Ectodermal cell (in vitro differentiated cells): ENCODE measurements at regions not wholly inside any gene's neighbourhood (a gene's known extent, or its start where the extent isn't known, plus 50 kb on each side); places are given as distances from the start of the nearest gene placed in this dataset.

Experiments used
- H3K27ac ChIP-seq: 2 replicates; pipeline ENCODE4 v1.7.0; 2013; ENCODE audit warnings: mild to moderate bottlenecking, low read depth, low read length; ENCODE audit not compliant: insufficient read depth, poor library complexity, severe bottlenecking
- H3K27me3 ChIP-seq: 2 replicates; pipeline ENCODE4 v1.7.0; 2013; ENCODE audit warnings: mild to moderate bottlenecking, low read length; ENCODE audit not compliant: insufficient read depth, control insufficient read depth, poor library complexity, severe bottlenecking
- H3K36me3 ChIP-seq: one replicate; pipeline ENCODE4 v1.7.0; 2013; ENCODE audit warnings: low read length; ENCODE audit not compliant: control insufficient read depth, insufficient read depth
- H3K4me1 ChIP-seq: one replicate; pipeline ENCODE4 v1.7.0; 2013; ENCODE audit warnings: low read length; ENCODE audit not compliant: control insufficient read depth, insufficient read depth
- H3K4me3 ChIP-seq: 2 replicates; pipeline ENCODE4 v1.7.0; 2013; ENCODE audit warnings: low read depth, low read length, control low read depth; ENCODE audit not compliant: insufficient read depth
- H3K9me3 ChIP-seq: 2 replicates; pipeline ENCODE4 v1.7.0; 2013; ENCODE audit warnings: mild to moderate bottlenecking, low read length, moderate library complexity; ENCODE audit not compliant: control insufficient read depth
- WGBS, 2 experiments: methylation state at CpG; one replicate each; pipeline ENCODE4 v1.1.7; 2013; ENCODE audit warnings: missing lambda C conversion rate in 2 of 2; 5-methylcytosine and 5-hydroxymethylcytosine counted together

GRCh38 chr3:80688814-80689213, 921.0 kb upstream of the ROBO1 start:
- no peaks in the 10 kb centered on the region for H3K27me3 ChIP-seq
- H3K27ac ChIP-seq = no peak overlapping the region
- no peaks in the 10 kb centered on the region for H3K9me3 ChIP-seq
- H3K4me3 ChIP-seq = no peak overlapping the region
- no peaks in the 10 kb centered on the region for H3K4me1 ChIP-seq
- 33% methylated on average over 2 of the region's 2 CpGs; no CpG with 5 or more reads in 1 of the 2 experiments for WGBS, 2 experiments
- H3K36me3 ChIP-seq = no peaks in the 10 kb centered on the region

- H3K9me3 ChIP-seq = no peaks in the 10 kb centered on the region
- 100% methylated on average over 1 of the region's 1 CpG for WGBS, 2 experiments
- H3K36me3 ChIP-seq = no peaks in the 10 kb centered on the region
- no peak overlapping the region for H3K4me3 ChIP-seq
- no peaks in the 10 kb centered on the region for H3K4me1 ChIP-seq
- H3K27me3 ChIP-seq = no peaks in the 10 kb centered on the region
- no peak overlapping the region for H3K27ac ChIP-seq
These were observed 915.2 kb upstream of the ROBO1 start for GRCh38 chr3:80682951-80683350.

- Histone ChIP-seq H3K36me3 (no peaks in the 10 kb centered on the region), H3K9me3 (no peaks in the 10 kb centered on the region), H3K4me3 (no peak overlapping the region), H3K27me3 (no peaks in the 10 kb centered on the region), H3K27ac (no peak overlapping the region), H3K4me1 (no peaks in the 10 kb centered on the region)
These were observed 914.4 kb upstream of the ROBO1 start for GRCh38 chr3:80682235-80682634.

- Histone ChIP-seq H3K4me1 (no peaks in the 10 kb centered on the region), H3K4me3 (no peak overlapping the region), H3K36me3 (no peaks in the 10 kb centered on the region), H3K27me3 (no peaks in the 10 kb centered on the region), H3K27ac (no peak overlapping the region), H3K9me3 (no peaks in the 10 kb centered on the region)
- WGBS, 2 experiments = 93 to 94% methylated on average over 6 of the region's 6 CpGs
These were observed 910.0 kb upstream of the ROBO1 start for GRCh38 chr3:80677796-80678195.

- no peak overlapping the region for H3K4me3 ChIP-seq
- H3K9me3 ChIP-seq = no peaks in the 10 kb centered on the region
- no peaks in the 10 kb centered on the region for H3K27me3 ChIP-seq
- no peaks in the 10 kb centered on the region for H3K36me3 ChIP-seq
- H3K4me1 ChIP-seq = no peaks in the 10 kb centered on the region
- H3K27ac ChIP-seq = no peak overlapping the region
These were observed 909.1 kb upstream of the ROBO1 start for GRCh38 chr3:80676866-80677265.

GRCh38 chr3:80676261-80676660, 908.5 kb upstream of the ROBO1 start:
- H3K4me1 ChIP-seq = no peaks in the 10 kb centered on the region
- H3K36me3 ChIP-seq = no peaks in the 10 kb centered on the region
- 82 to 90% methylated on average over 1 of the region's 2 CpGs for WGBS, 2 experiments
- H3K27ac ChIP-seq = no peak overlapping the region
- no peaks in the 10 kb centered on the region for H3K9me3 ChIP-seq
- H3K27me3 ChIP-seq = no peaks in the 10 kb centered on the region
- H3K4me3 ChIP-seq = no peak overlapping the region

GRCh38 chr3:80675790-80676189, 908.0 kb upstream of the ROBO1 start:
- Histone ChIP-seq H3K36me3 (no peaks in the 10 kb centered on the region), H3K4me1 (no peaks in the 10 kb centered on the region), H3K27me3 (no peaks in the 10 kb centered on the region), H3K27ac (no peak overlapping the region), H3K4me3 (no peak overlapping the region), H3K9me3 (no peaks in the 10 kb centered on the region)
- 88 to 100% methylated on average over 2 to 3 of the region's 4 CpGs for WGBS, 2 experiments

GRCh38 chr3:80668600-80669294, 900.9 kb upstream of the ROBO1 start:
- H3K27ac ChIP-seq = no peak overlapping the region
- H3K27me3 ChIP-seq = no peaks in the 10 kb centered on the region
- no peaks in the 10 kb centered on the region for H3K9me3 ChIP-seq
- H3K4me1 ChIP-seq = no peaks in the 10 kb centered on the region
- 87 to 89% methylated on average over 4 of the region's 4 CpGs for WGBS, 2 experiments
- no peak overlapping the region for H3K4me3 ChIP-seq
- H3K36me3 ChIP-seq = no peaks in the 10 kb centered on the region

GRCh38 chr3:80668100-80668499, 900.3 kb upstream of the ROBO1 start:
- H3K4me3 ChIP-seq = no peak overlapping the region
- H3K4me1 ChIP-seq = no peaks in the 10 kb centered on the region
- H3K36me3 ChIP-seq = no peaks in the 10 kb centered on the region
- no peaks in the 10 kb centered on the region for H3K27me3 ChIP-seq
- H3K27ac ChIP-seq = no peak overlapping the region
- no peaks in the 10 kb centered on the region for H3K9me3 ChIP-seq

GRCh38 chr3:80663426-80663825, 895.6 kb upstream of the ROBO1 start:
- Histone ChIP-seq H3K27me3 (no peaks in the 10 kb centered on the region), H3K27ac (no peak overlapping the region), H3K4me1 (no peaks in the 10 kb centered on the region), H3K4me3 (no peak overlapping the region), H3K36me3 (no peaks in the 10 kb centered on the region), H3K9me3 (no peaks in the 10 kb centered on the region)
- WGBS, 2 experiments = 75% methylated on average over 1 of the region's 3 CpGs; no CpG with 5 or more reads in 1 of the 2 experiments

GRCh38 chr3:80655216-80655615, 887.4 kb upstream of the ROBO1 start:
- Histone ChIP-seq H3K4me3 (no peak overlapping the region), H3K4me1 (no peaks in the 10 kb centered on the region), H3K27ac (no peak overlapping the region), H3K36me3 (no peaks in the 10 kb centered on the region), H3K27me3 (no peaks in the 10 kb centered on the region), H3K9me3 (no peaks in the 10 kb centered on the region)
- WGBS, 2 experiments = 97 to 98% methylated on average over 3 of the region's 3 CpGs
